Lower leg skin (tissue), 4 donors: ENCODE measurements at regions not wholly inside any gene's neighbourhood (a gene's known extent, or its start where the extent isn't known, plus 50 kb on each side); places are given as distances from the start of the nearest gene placed in this dataset.

Source experiments
- DNase-seq, 2 donors: peaks; one replicate each; pipeline ENCODE4 v3.0.0-alpha.2; 2019; ENCODE audit warnings: low spot score in 2 of 2
- H3K4me3 ChIP-seq: fragments of 200-600 bp; sonication (generic); 2 replicates; pipeline ENCODE4 v1.5.1; 2017; ENCODE audit warnings: mild to moderate bottlenecking, low read depth; ENCODE audit not compliant: poor library complexity, severe bottlenecking
- POLR2A ChIP-seq, 2 donors: fragments of 450-650 bp; IDR thresholded peaks; one replicate each; pipeline ENCODE4 v1.6.1; 2016 to 2017; ENCODE audit warnings: antibody characterized with exemption in 2 of 2, mild to moderate bottlenecking in 1 of 2, moderate library complexity in 1 of 2
- WGBS, 2 donors: methylation state at CpG; one replicate each; pipeline ENCODE4 v1.1.5; 2018; 5-methylcytosine and 5-hydroxymethylcytosine counted together
- intact Hi-C: fragments of 100-400 bp; cut with DNase I; formaldehyde crosslinking; loops from one replicate; pipeline ENCODE4 v1.15.0; 2023; ENCODE audit warnings: low total_unique reads
- TF ChIP-seq, protein P1 (sequence below), 3 donors: fragments of 450-650 bp; IDR thresholded peaks; one replicate each; pipeline ENCODE4 v1.5.1; 2016; ENCODE audit warnings: antibody characterized with exemption in 3 of 3, mild to moderate bottlenecking in 3 of 3, moderate library complexity in 2 of 3

DNA sequence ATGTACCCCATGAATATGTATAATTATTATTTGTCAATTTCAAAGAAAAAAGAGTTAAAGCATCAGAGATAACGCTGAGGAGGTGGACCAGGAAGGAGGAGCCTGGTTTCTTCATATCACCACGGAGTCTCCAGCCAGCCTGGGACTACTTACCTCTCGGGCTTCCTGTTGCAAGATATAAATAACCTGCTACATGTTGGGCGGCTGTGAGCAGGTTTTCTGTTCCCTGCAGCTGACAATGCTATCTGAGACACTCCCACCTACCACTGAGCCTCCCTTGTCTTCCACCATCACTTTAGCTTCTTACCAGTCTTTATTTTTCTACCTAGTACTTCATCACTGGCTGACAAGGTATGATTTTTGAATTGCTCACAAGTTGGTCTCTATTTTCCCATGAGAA lies 102.7 kb upstream of the CPEB4 start:
- 55 to 87% methylated on average over 4 of the region's 4 CpGs for WGBS, 2 donors
- TF ChIP-seq, protein P1, sequence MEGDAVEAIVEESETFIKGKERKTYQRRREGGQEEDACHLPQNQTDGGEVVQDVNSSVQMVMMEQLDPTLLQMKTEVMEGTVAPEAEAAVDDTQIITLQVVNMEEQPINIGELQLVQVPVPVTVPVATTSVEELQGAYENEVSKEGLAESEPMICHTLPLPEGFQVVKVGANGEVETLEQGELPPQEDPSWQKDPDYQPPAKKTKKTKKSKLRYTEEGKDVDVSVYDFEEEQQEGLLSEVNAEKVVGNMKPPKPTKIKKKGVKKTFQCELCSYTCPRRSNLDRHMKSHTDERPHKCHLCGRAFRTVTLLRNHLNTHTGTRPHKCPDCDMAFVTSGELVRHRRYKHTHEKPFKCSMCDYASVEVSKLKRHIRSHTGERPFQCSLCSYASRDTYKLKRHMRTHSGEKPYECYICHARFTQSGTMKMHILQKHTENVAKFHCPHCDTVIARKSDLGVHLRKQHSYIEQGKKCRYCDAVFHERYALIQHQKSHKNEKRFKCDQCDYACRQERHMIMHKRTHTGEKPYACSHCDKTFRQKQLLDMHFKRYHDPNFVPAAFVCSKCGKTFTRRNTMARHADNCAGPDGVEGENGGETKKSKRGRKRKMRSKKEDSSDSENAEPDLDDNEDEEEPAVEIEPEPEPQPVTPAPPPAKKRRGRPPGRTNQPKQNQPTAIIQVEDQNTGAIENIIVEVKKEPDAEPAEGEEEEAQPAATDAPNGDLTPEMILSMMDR (IDR thresholded peaks at IDR 0.05) = no peak
- TF ChIP-seq POLR2A (IDR thresholded peaks at IDR 0.05) = no peak
- no peak for DNase-seq
- intact Hi-C loops = no loop called here
- no peak overlapping the region for H3K4me3 ChIP-seq

DNA sequence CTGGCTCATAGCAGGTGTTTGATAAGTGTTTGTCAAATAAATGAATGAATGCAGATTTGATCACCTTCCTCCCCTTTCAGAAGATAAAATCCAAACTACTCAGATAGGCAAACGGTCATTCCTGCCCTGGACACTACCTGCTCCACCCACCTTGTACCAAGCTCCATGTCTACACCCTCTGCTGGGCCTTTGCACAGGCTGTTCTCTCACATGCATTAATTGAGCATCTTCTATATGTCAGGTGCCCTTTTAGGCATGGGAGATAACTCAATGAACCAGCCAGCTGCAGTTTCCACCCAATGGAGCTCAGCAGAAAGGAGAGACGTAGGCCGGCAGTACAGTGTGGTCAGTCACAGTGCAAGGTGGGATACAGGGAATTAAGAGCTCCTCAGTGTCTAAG lies 102.3 kb upstream of the CPEB4 start:
- intact Hi-C loops = no loop called here
- no peak for TF ChIP-seq POLR2A (IDR thresholded peaks at IDR 0.05)
- TF ChIP-seq, protein P1 (IDR thresholded peaks at IDR 0.05) = no peak
- H3K4me3 ChIP-seq = no peak overlapping the region
- DNase-seq = no peak
- 88 to 92% methylated on average over 3 of the region's 3 CpGs for WGBS, 2 donors

DNA sequence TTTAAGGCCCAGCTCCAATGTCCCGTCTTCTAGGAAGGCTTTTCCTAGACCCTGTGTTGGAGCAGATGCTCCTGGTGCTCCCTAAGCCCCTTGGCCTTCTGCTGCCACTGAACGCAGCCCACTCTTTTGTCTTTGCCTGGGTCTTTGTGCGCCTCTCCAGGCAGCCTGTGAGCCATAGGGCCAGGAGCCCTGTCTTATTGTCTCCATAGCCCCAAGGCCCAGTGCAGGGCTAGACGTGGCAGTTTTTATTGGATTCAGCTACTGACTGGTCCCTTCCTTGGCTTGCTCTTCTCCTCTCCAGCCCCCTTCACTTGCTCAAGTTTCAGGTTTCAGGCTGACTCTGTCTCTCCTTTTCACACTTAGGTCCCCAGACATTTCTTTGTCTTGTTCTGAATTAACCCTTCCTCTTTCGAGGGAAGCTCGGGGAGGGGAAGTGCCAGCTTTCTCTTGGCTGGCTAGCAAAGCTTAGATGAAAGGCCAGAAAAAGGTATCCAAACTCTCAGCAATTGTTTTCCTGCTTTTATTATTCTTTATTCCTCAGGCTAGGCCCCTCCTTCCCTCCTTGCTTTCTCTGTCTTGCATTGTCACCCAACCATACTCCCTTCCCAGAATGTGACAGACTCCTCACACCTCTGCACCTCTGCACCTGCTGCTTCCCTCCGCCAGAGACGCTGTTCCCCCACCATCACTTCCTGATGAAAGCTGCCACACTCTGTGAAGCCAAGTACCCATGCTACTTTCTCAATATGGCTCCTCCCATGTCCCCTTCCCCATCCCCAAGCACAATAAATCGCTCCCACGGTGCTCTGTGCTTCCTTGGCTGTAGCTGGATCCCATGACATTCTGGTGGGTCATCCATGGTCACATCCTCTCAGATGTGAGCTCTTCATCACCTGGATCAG lies 101.6 kb upstream of the CPEB4 start:
- no peak overlapping the region for H3K4me3 ChIP-seq
- TF ChIP-seq, protein P1 (IDR thresholded peaks at IDR 0.05) = no peak
- no peak for TF ChIP-seq POLR2A (IDR thresholded peaks at IDR 0.05)
- intact Hi-C loops = no loop called here
- DNase-seq = no peak
- 82 to 84% methylated on average over 10 of the region's 10 CpGs for WGBS, 2 donors

DNA sequence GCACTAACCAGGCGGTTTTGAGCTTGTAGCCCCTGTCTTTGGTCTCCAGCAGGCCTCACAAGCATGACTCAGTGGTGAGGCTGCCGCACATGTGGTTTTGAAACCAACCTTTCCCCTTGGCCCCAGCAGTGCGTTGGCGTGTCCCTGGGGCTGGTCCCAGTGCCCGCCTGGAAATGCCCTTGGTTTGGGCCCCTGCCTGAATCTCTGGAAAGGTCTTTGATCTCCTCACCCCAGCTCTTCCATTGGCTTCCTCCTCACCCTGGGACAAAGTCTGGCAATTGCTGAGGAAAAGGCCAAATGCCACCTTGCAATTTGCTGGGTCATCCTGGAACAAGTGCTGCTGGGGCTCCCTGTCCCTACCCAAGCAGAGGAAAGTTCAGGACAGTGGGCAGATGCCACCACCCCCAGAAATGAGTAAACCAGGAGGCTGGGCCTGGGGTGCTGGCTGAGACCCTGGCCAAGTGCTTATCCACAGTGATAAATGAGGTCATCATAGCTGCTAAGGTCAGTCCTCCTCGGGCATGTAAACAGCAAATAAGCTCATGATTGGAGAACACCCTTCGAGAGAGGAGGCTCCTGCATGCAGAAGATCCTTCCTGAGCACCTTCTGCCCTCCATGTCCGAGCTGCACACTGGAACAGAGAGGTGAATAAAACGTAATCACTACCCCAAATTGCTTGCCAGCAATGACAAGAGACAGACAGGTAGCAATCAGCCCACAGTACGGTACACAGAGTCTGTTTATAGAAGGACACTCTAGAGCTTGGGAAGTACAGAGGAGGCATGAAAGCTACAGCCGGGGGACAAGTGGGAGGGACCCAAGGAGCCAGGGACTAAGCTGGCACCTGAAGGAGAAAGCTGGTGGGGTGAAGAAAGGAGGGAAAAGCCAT lies 98.9 kb upstream of the CPEB4 start:
- peak in 1 of 2 donors; percentile 76 for DNase-seq
- WGBS, 2 donors = 76 to 83% methylated on average over 11 of the region's 11 CpGs
- intact Hi-C loops = no loop called here
- TF ChIP-seq, protein P1 (IDR thresholded peaks at IDR 0.05) = no peak
- no peak for TF ChIP-seq POLR2A (IDR thresholded peaks at IDR 0.05)
- H3K4me3 ChIP-seq = no peak overlapping the region

DNA sequence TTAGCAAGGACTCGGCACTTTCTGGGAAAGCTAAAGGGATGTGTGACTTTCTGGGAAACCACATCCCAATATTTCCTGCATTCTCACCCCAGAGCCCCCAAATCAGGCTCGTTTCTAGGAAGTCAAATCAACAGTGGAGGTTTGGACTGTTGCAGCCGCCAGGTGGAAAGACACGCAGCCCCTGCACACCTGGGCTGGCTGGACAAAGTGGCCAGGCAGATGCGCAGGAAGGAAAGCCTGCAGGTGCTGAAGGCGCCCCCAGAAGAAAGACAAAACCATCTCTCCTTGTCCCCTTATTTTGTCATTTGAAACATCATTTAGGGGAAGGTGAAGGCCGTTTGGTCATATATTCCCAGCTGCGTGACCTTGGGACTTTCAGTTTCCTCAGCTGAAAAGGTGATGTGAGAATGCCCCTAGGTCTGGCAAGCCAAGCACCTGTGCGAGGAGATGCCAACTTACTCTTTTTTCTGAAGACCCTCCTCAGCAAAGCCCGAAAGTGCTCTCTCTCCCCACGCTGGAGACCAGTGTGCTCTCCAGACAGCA lies 97.9 kb upstream of the CPEB4 start:
- H3K4me3 ChIP-seq = no peak overlapping the region
- TF ChIP-seq, protein P1 (IDR thresholded peaks at IDR 0.05) = no peak
- no peak for TF ChIP-seq POLR2A (IDR thresholded peaks at IDR 0.05)
- WGBS, 2 donors = 87% methylated on average over 11 of the region's 11 CpGs
- peak in 1 of 2 donors; percentile 42 for DNase-seq
- intact Hi-C loops = no loop called here
